ENCODE measurements at regions not wholly inside any gene's neighbourhood (a gene's known extent, or its start where the extent isn't known, plus 50 kb on each side); places are given as distances from the start of the nearest gene placed in this dataset.
"Not testable (repeated sequence)": the region's sequence is repeated elsewhere in the genome, so short reads cannot be mapped to it uniquely, and the experiment has no call there.

GRCh38 chr6:112457886-112458285 is 110.8 kb downstream of the RFPL4B start:
- in situ Hi-C loops (cut with HindIII; ENCODE audit: low sequenced_read_pairs) = no loop called here

GRCh38 chr6:112459758-112460304 is 112.7 kb downstream of the RFPL4B start:
- in situ Hi-C loops (cut with HindIII; ENCODE audit: low sequenced_read_pairs) = no loop called here

GRCh38 chr6:112464901-112465665 is 118.0 kb downstream of the RFPL4B start:
- in situ Hi-C loops (cut with HindIII; ENCODE audit: low sequenced_read_pairs) = no loop called here

GRCh38 chr6:112466373-112467151 is 119.4 kb downstream of the RFPL4B start:
- in situ Hi-C loops (cut with HindIII; ENCODE audit: low sequenced_read_pairs) = no loop called here

GRCh38 chr6:112468359-112468758 is 121.2 kb downstream of the RFPL4B start:
- in situ Hi-C loops (cut with HindIII; ENCODE audit: low sequenced_read_pairs) = no loop called here

GRCh38 chr6:112469306-112469705 is 122.2 kb downstream of the RFPL4B start:
- in situ Hi-C loops (cut with HindIII; ENCODE audit: low sequenced_read_pairs) = no loop called here

- in situ Hi-C loops (cut with HindIII; ENCODE audit: low sequenced_read_pairs) = no loop called here
These were observed 123.2 kb downstream of the RFPL4B start for GRCh38 chr6:112470376-112470775.

GRCh38 chr6:112470950-112471349 is 123.8 kb downstream of the RFPL4B start:
- in situ Hi-C loops (cut with HindIII; ENCODE audit: low sequenced_read_pairs) = no loop called here

GRCh38 chr6:112475083-112475482 is 128.0 kb downstream of the RFPL4B start:
- in situ Hi-C loops (cut with HindIII; ENCODE audit: low sequenced_read_pairs) = no loop called here

GRCh38 chr6:112477125-112477524 is 130.0 kb downstream of the RFPL4B start:
- in situ Hi-C loops (cut with HindIII; ENCODE audit: low sequenced_read_pairs) = no loop called here

GRCh38 chr6:112478036-112478435 is 130.9 kb downstream of the RFPL4B start:
- in situ Hi-C loops (cut with HindIII; ENCODE audit: low sequenced_read_pairs) = no loop called here

GRCh38 chr6:112479975-112480374 is 132.8 kb downstream of the RFPL4B start:
- in situ Hi-C loops (cut with HindIII; ENCODE audit: low sequenced_read_pairs) = not testable (repeated sequence)

GRCh38 chr6:112480553-112480952 is 133.4 kb downstream of the RFPL4B start:
- in situ Hi-C loops (cut with HindIII; ENCODE audit: low sequenced_read_pairs) = no loop called here

- in situ Hi-C loops (cut with HindIII; ENCODE audit: low sequenced_read_pairs) = no loop called here
These were observed 134.1 kb downstream of the RFPL4B start for GRCh38 chr6:112481211-112481610.

GRCh38 chr6:112482373-112482772 is 135.2 kb downstream of the RFPL4B start:
- in situ Hi-C loops (cut with HindIII; ENCODE audit: low sequenced_read_pairs) = no loop called here

- in situ Hi-C loops (cut with HindIII; ENCODE audit: low sequenced_read_pairs) = no loop called here
These were observed 138.1 kb downstream of the RFPL4B start for GRCh38 chr6:112485120-112485826.

GRCh38 chr6:112485827-112486212 is 138.7 kb downstream of the RFPL4B start:
- in situ Hi-C loops (cut with HindIII; ENCODE audit: low sequenced_read_pairs) = no loop called here

- in situ Hi-C loops (cut with HindIII; ENCODE audit: low sequenced_read_pairs) = no loop called here
These were observed 139.3 kb downstream of the RFPL4B start for GRCh38 chr6:112486454-112486853.

- in situ Hi-C loops (cut with HindIII; ENCODE audit: low sequenced_read_pairs) = no loop called here
These were observed 141.1 kb downstream of the RFPL4B start for GRCh38 chr6:112488238-112488637.

GRCh38 chr6:112501705-112502104 is 154.6 kb downstream of the RFPL4B start:
- in situ Hi-C loops (cut with HindIII; ENCODE audit: low sequenced_read_pairs) = no loop called here

- in situ Hi-C loops (cut with HindIII; ENCODE audit: low sequenced_read_pairs) = no loop called here
These were observed 155.4 kb downstream of the RFPL4B start for GRCh38 chr6:112502351-112503090.

Data from endothelial cell of hepatic sinusoid (primary cell).